Gastrocnemius medialis (tissue), 4 donors: ENCODE measurements at regions not wholly inside any gene's neighbourhood (a gene's known extent, or its start where the extent isn't known, plus 50 kb on each side); places are given as distances from the start of the nearest gene placed in this dataset.

Source experiments
- ATAC-seq, 2 donors: fragments of 150-250 bp; one replicate each; pipeline ENCODE4 v1.9.1; 2016
- DNase-seq, 2 donors: peaks; one replicate each; pipeline ENCODE4 v3.0.0-alpha.2; 2019
- H3K27ac ChIP-seq, 4 donors: fragments of 200-600 bp; sonication (generic); 1 replicate in 1 of 4; 2 replicates in 3 of 4; pipeline ENCODE4 v1.5.1; 2016 to 2018; ENCODE audit warnings: mild to moderate bottlenecking in 2 of 4, moderate library complexity in 1 of 4
- H3K27me3 ChIP-seq, 3 donors: fragments of 200-600 bp; sonication (generic) in 2 of 3; 1 replicate in 1 of 3; 2 replicates in 2 of 3; pipeline versions ENCODE4 v1.5.1 to v1.6.0; 2016 to 2019; ENCODE audit warnings: mild to moderate bottlenecking in 1 of 3, moderate library complexity in 1 of 3
- H3K36me3 ChIP-seq, 2 donors: fragments of 200-600 bp; sonication (generic) in 1 of 2; one replicate each; pipeline ENCODE4 v1.5.1; 2017 to 2018
- H3K4me1 ChIP-seq, 2 donors: fragments of 200-600 bp; sonication (generic) in 1 of 2; one replicate each; pipeline ENCODE4 v1.5.1; 2016 to 2017; ENCODE audit warnings: mild to moderate bottlenecking in 2 of 2
- H3K4me3 ChIP-seq, 4 donors: fragments of 200-600 bp; sonication (generic) in 3 of 4; 1 replicate in 1 of 4; 2 replicates in 3 of 4; pipeline ENCODE4 v1.5.1; 2016 to 2019; ENCODE audit warnings: mild to moderate bottlenecking in 2 of 4
- H3K9me3 ChIP-seq, 3 donors: fragments of 200-600 bp; sonication (generic) in 2 of 3; 1 replicate in 1 of 3; 2 replicates in 2 of 3; pipeline ENCODE4 v1.5.1; 2016 to 2019
- CTCF ChIP-seq, 5 experiments: fragments of 450-650 bp in 3 of 5; fragments of 200-600 bp in 2 of 5; sonication (generic) in 2 of 5; IDR thresholded peaks in 4 of 5; conservative IDR thresholded peaks in 1 of 5; 1 replicate in 4 of 5; 2 replicates in 1 of 5; pipeline ENCODE4 v1.5.1; 2016 to 2019; ENCODE audit warnings: antibody characterized with exemption in 5 of 5, mild to moderate bottlenecking in 3 of 5, moderate library complexity in 3 of 5
- POLR2A ChIP-seq, 2 donors: fragments of 450-650 bp; IDR thresholded peaks; one replicate each; pipeline ENCODE4 v1.6.1; 2017; ENCODE audit warnings: antibody characterized with exemption in 2 of 2, mild to moderate bottlenecking in 2 of 2, moderate library complexity in 2 of 2
- in situ Hi-C, 4 donors: fragments of 200-750 bp; cut with MboI; loops; one replicate each; pipeline versions ENCODE4 v1.15.0 to v1.8.0; 2017; ENCODE audit warnings: low sequenced_read_pairs in 4 of 4
- intact Hi-C: fragments of 100-400 bp; cut with DNase I; formaldehyde crosslinking; loops from one replicate; pipeline ENCODE4 v1.15.1; 2023; ENCODE audit warnings: low total_unique reads

- in situ Hi-C loops: no loop called here
These were observed 683.1 kb downstream of the KCTD8 start for GRCh38 chr4:43765514-43765913.

GRCh38 chr4:43766648-43767047 is 682.0 kb downstream of the KCTD8 start:
- Histone ChIP-seq H3K27me3 (no peaks in the 10 kb centered on the region), H3K9me3 (no peaks in the 10 kb centered on the region), H3K4me3 (no peak overlapping the region), H3K4me1 (no peaks in the 10 kb centered on the region), H3K36me3 (no peaks in the 10 kb centered on the region), H3K27ac (no peak overlapping the region)
- intact Hi-C loops (no loop called here), in situ Hi-C loops (no loop called here)
- ATAC-seq (no peak), DNase-seq (no peak)
- TF ChIP-seq POLR2A (IDR thresholded peaks at IDR 0.05) (no peak), CTCF (IDR thresholded peaks at IDR 0.05 in 4 of 5, conservative IDR thresholded peaks at IDR 0.05 in 1 of 5) (no peak)

More at GRCh38 chr4:43765514-43765913, 683.1 kb downstream of the KCTD8 start:
- Histone ChIP-seq H3K9me3 (no peaks in the 10 kb centered on the region), H3K4me3 (no peak overlapping the region), H3K27ac (no peak overlapping the region), H3K27me3 (no peaks in the 10 kb centered on the region), H3K4me1 (no peaks in the 10 kb centered on the region), H3K36me3 (no peaks in the 10 kb centered on the region)
- intact Hi-C loops: no loop called here
- DNase-seq: no peak
- ATAC-seq: no peak
- TF ChIP-seq POLR2A (IDR thresholded peaks at IDR 0.05): no peak
- TF ChIP-seq CTCF (IDR thresholded peaks at IDR 0.05 in 4 of 5, conservative IDR thresholded peaks at IDR 0.05 in 1 of 5): no peak

GRCh38 chr4:43776371-43776770 is 672.2 kb downstream of the KCTD8 start:
- Histone ChIP-seq H3K36me3 (no peaks in the 10 kb centered on the region), H3K9me3 (no peaks in the 10 kb centered on the region), H3K4me1 (no peaks in the 10 kb centered on the region), H3K27me3 (no peaks in the 10 kb centered on the region), H3K27ac (no peak overlapping the region), H3K4me3 (no peak overlapping the region)
- DNase-seq (no peak), ATAC-seq (no peak)
- TF ChIP-seq CTCF (IDR thresholded peaks at IDR 0.05 in 4 of 5, conservative IDR thresholded peaks at IDR 0.05 in 1 of 5) (no peak), POLR2A (IDR thresholded peaks at IDR 0.05) (no peak)
- intact Hi-C loops (no loop called here), in situ Hi-C loops (no loop called here)

- TF ChIP-seq POLR2A (IDR thresholded peaks at IDR 0.05) (no peak), CTCF (IDR thresholded peaks at IDR 0.05 in 4 of 5, conservative IDR thresholded peaks at IDR 0.05 in 1 of 5) (no peak)
- intact Hi-C loops (no loop called here), in situ Hi-C loops (no loop called here)
- no peak for DNase-seq
- no peaks in the 10 kb centered on the region for H3K36me3 ChIP-seq
- H3K4me3 ChIP-seq: no peak overlapping the region
- no peak for ATAC-seq
- no peaks in the 10 kb centered on the region for H3K27me3 ChIP-seq
- H3K4me1 ChIP-seq: no peaks in the 10 kb centered on the region
- H3K27ac ChIP-seq: no peak overlapping the region
- no peaks in the 10 kb centered on the region for H3K9me3 ChIP-seq
These were observed 670.3 kb downstream of the KCTD8 start for GRCh38 chr4:43778187-43778915.

- Histone ChIP-seq H3K4me1 (no peaks in the 10 kb centered on the region), H3K27me3 (no peaks in the 10 kb centered on the region), H3K9me3 (no peaks in the 10 kb centered on the region), H3K4me3 (no peak overlapping the region), H3K36me3 (no peaks in the 10 kb centered on the region), H3K27ac (no peak overlapping the region)
- no peak for ATAC-seq
- DNase-seq: no peak
- in situ Hi-C loops: no loop called here
- intact Hi-C loops: no loop called here
- TF ChIP-seq CTCF (IDR thresholded peaks at IDR 0.05 in 4 of 5, conservative IDR thresholded peaks at IDR 0.05 in 1 of 5) (no peak), POLR2A (IDR thresholded peaks at IDR 0.05) (no peak)
These were observed 667.5 kb downstream of the KCTD8 start for GRCh38 chr4:43781125-43781524.
